Liver (tissue), 3 donors: ENCODE measurements at regions not wholly inside any gene's neighbourhood (a gene's known extent, or its start where the extent isn't known, plus 50 kb on each side); places are given as distances from the start of the nearest gene placed in this dataset.
"Not testable (repeated sequence)": the region's sequence is repeated elsewhere in the genome, so short reads cannot be mapped to it uniquely, and the experiment has no call there.

Source experiments
- CTCF ChIP-seq: fragments of 150-350 bp; IDR thresholded peaks from 2 replicates; pipeline ENCODE4 v1.5.1; 2017; ENCODE audit warnings: improper control_type of control experiment, low read depth, low read length; ENCODE audit not compliant: missing input control
- JUND ChIP-seq, 2 donors: IDR thresholded peaks; 2 replicates each; pipeline ENCODE4 v1.6.1; 2016; ENCODE audit warnings: antibody characterized with exemption in 2 of 2
- REST ChIP-seq: IDR thresholded peaks from 2 replicates; pipeline ENCODE4 v1.6.1; 2016; ENCODE audit warnings: antibody characterized with exemption, mild to moderate bottlenecking
- YY1 ChIP-seq: IDR thresholded peaks from 2 replicates; pipeline ENCODE4 v1.6.1; 2016; ENCODE audit warnings: antibody characterized with exemption, mild to moderate bottlenecking
- donor health status: healthy.
- donor health status: healthy.

- TF ChIP-seq CTCF; REST; JUND (IDR thresholded peaks at IDR 0.05); YY1: not testable (repeated sequence)
Measured at GRCh38 chr11:23484146-23484545, 623.9 kb upstream of the CCDC179 start.
